ENCODE measurements at regions not wholly inside any gene's neighbourhood (a gene's known extent, or its start where the extent isn't known, plus 50 kb on each side); places are given as distances from the start of the nearest gene placed in this dataset.

DNA sequence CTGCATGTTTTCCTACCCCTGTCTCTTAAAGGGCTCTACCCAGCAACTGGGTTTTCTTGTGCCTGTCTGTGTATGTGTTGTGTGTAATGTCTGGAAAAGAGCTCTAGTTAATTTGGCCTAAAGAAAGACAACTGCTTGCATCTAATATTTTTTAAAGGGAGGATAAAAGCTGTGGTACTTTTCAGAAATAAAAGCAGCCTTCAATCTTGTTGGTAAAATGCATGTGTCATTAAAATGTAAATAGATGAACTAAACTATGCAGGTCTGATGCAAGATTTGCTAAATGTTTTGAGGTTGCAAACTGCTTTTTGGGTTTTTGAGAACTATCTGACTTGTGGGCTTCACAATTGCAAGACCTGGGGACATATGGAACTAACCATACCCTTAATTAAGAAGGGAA is 445.3 kb downstream of the HTR7 start:
- DNase-seq (ENCODE audit: low read depth in 2 of 2), result no peak
- H3K4me3 ChIP-seq (replicated peaks in 1 of 2; ENCODE audit: low read depth in 2 of 2, low read length in 2 of 2), result no peak overlapping the region
- TF ChIP-seq, protein P1, sequence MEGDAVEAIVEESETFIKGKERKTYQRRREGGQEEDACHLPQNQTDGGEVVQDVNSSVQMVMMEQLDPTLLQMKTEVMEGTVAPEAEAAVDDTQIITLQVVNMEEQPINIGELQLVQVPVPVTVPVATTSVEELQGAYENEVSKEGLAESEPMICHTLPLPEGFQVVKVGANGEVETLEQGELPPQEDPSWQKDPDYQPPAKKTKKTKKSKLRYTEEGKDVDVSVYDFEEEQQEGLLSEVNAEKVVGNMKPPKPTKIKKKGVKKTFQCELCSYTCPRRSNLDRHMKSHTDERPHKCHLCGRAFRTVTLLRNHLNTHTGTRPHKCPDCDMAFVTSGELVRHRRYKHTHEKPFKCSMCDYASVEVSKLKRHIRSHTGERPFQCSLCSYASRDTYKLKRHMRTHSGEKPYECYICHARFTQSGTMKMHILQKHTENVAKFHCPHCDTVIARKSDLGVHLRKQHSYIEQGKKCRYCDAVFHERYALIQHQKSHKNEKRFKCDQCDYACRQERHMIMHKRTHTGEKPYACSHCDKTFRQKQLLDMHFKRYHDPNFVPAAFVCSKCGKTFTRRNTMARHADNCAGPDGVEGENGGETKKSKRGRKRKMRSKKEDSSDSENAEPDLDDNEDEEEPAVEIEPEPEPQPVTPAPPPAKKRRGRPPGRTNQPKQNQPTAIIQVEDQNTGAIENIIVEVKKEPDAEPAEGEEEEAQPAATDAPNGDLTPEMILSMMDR (IDR thresholded peaks at IDR 0.05; ENCODE audit: low read depth, low read length), result no peak

GRCh38 chr10:90413196-90413595 is 444.6 kb downstream of the HTR7 start:
- TF ChIP-seq, protein P1 (IDR thresholded peaks at IDR 0.05; ENCODE audit: low read depth, low read length), result no peak
- H3K4me3 ChIP-seq (replicated peaks in 1 of 2; ENCODE audit: low read depth in 2 of 2, low read length in 2 of 2), result no peak overlapping the region
- DNase-seq (ENCODE audit: low read depth in 2 of 2), result peak; percentile 55 to 72

DNA sequence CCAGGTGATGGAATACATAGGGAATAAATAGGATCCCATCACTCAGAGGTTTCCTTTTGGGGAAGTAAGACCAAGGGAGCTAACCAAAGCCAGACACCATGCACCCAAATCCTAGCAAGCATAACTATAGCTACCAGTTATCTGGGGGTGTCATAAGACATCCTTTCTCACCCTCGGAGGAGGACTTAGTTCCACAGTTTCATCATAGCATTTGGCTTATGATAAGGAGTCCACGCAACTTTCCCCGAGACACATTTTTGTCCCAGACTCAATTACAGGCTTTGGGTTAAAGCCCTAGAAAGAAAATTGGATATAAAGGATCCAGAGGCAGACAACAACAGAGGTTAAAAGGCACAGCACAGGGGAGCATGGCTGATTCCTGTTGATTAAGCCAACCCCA is 442.9 kb downstream of the HTR7 start:
- TF ChIP-seq, protein P1 (IDR thresholded peaks at IDR 0.05; ENCODE audit: low read depth, low read length), result no peak
- DNase-seq (ENCODE audit: low read depth in 2 of 2), result peak in 1 of 2 donors; percentile 60
- no peak overlapping the region for H3K4me3 ChIP-seq (replicated peaks in 1 of 2; ENCODE audit: low read depth in 2 of 2, low read length in 2 of 2)

- no peak overlapping the region for H3K4me3 ChIP-seq (replicated peaks in 1 of 2; ENCODE audit: low read depth in 2 of 2, low read length in 2 of 2)
- TF ChIP-seq, protein P1 (IDR thresholded peaks at IDR 0.05; ENCODE audit: low read depth, low read length), result no peak
- peak; percentile 78 to 96 for DNase-seq (ENCODE audit: low read depth in 2 of 2)
Observed at GRCh38 chr10:90417029-90417428, 440.8 kb downstream of the HTR7 start.

- peak in 1 of 2 donors; percentile 51 for DNase-seq (ENCODE audit: low read depth in 2 of 2)
- H3K4me3 ChIP-seq (replicated peaks in 1 of 2; ENCODE audit: low read depth in 2 of 2, low read length in 2 of 2), result no peak overlapping the region
- TF ChIP-seq, protein P1 (IDR thresholded peaks at IDR 0.05; ENCODE audit: low read depth, low read length), result no peak
Observed at GRCh38 chr10:90417476-90418210, 440.2 kb downstream of the HTR7 start.

GRCh38 chr10:90418869-90419652 is 438.8 kb downstream of the HTR7 start:
- peak; percentile 75 to 97 for DNase-seq (ENCODE audit: low read depth in 2 of 2)
- TF ChIP-seq, protein P1 (IDR thresholded peaks at IDR 0.05; ENCODE audit: low read depth, low read length), result no peak
- H3K4me3 ChIP-seq (replicated peaks in 1 of 2; ENCODE audit: low read depth in 2 of 2, low read length in 2 of 2), result no peak overlapping the region
